Body of pancreas (tissue), 4 donors: ENCODE measurements at regions not wholly inside any gene's neighbourhood (a gene's known extent, or its start where the extent isn't known, plus 50 kb on each side); places are given as distances from the start of the nearest gene placed in this dataset.

Source experiments
- CTCF ChIP-seq, 7 experiments: fragments of 450-650 bp in 4 of 7; fragments of 200-600 bp in 3 of 7; sonication (generic) in 3 of 7; IDR thresholded peaks; one replicate each; pipeline ENCODE4 v1.5.1; 2016 to 2019; ENCODE audit warnings: antibody characterized with exemption in 7 of 7
- POLR2A ChIP-seq, 3 donors: fragments of 450-650 bp; IDR thresholded peaks; one replicate each; pipeline ENCODE4 v1.6.1; 2016; ENCODE audit warnings: antibody characterized with exemption in 3 of 3, mild to moderate bottlenecking in 2 of 3

- TF ChIP-seq CTCF (IDR thresholded peaks at IDR 0.05) (no peak), POLR2A (IDR thresholded peaks at IDR 0.05) (no peak)
Measured at GRCh38 chr17:72175787-72176515, 55.1 kb downstream of the SOX9 start.
